A549 (cell line): ENCODE measurements at regions not wholly inside any gene's neighbourhood (a gene's known extent, or its start where the extent isn't known, plus 50 kb on each side); places are given as distances from the start of the nearest gene placed in this dataset.

Experiments
- CTCF ChIP-seq: fragments of >200 bp; sonication (Bioruptor Twin); formaldehyde crosslinking; IDR thresholded peaks from 3 replicates; pipeline ENCODE4 v1.5.1; 2016
- NPAS2 ChIP-seq: fragments of 250-450 bp; sonication (Bioruptor Pico); IDR thresholded peaks from 2 replicates; pipeline ENCODE4 v1.8.0; 2022; ENCODE audit warnings: mild to moderate bottlenecking, moderate library complexity, borderline replicate concordance
- TF ChIP-seq, protein P1 (sequence below): IDR thresholded peaks from 2 replicates; pipeline ENCODE4 v1.6.1; 2012

- no peak for TF ChIP-seq CTCF
- TF ChIP-seq NPAS2 (CRISPR knock-in tag), result no peak
- TF ChIP-seq, protein P1, sequence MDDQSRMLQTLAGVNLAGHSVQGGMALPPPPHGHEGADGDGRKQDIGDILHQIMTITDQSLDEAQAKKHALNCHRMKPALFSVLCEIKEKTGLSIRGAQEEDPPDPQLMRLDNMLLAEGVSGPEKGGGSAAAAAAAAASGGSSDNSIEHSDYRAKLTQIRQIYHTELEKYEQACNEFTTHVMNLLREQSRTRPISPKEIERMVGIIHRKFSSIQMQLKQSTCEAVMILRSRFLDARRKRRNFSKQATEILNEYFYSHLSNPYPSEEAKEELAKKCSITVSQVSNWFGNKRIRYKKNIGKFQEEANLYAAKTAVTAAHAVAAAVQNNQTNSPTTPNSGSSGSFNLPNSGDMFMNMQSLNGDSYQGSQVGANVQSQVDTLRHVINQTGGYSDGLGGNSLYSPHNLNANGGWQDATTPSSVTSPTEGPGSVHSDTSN, result no peak
Observed at GRCh38 chr7:152959610-152960009, 200.1 kb downstream of the ACTR3B start.
